Neural progenitor cell (in vitro differentiated cells): ENCODE measurements at regions not wholly inside any gene's neighbourhood (a gene's known extent, or its start where the extent isn't known, plus 50 kb on each side); places are given as distances from the start of the nearest gene placed in this dataset.

Experiments used
- EZH2 ChIP-seq: fragments of 200-600 bp; sonication (generic); IDR thresholded peaks from 2 replicates; pipeline ENCODE4 v1.6.1; 2017; ENCODE audit warnings: antibody characterized with exemption, mild to moderate bottlenecking, moderate library complexity
- TF ChIP-seq, protein P1 (sequence below): fragments of 200-600 bp; sonication (generic); IDR thresholded peaks from 2 replicates; pipeline ENCODE4 v1.5.1; 2017; ENCODE audit warnings: antibody characterized with exemption, mild to moderate bottlenecking

DNA sequence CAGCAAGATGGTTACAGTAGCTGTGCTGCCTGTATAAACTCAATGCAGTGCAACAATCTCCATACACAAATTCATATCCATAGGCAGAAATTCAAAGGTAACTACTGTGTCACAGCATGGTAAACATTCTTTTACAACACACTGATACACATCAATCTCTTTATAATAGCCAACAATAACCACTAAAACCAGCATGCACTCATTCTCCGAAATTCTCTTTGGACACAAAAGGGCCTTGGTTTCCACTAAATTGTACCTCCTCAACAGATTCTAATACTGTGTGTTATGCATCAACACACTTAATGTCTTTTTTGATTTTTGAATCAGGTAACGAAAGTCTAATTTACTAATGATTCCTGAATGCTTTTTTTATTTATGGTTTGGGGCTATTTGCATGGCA is 1323.7 kb downstream of the GRIK2 start:
- TF ChIP-seq, protein P1, sequence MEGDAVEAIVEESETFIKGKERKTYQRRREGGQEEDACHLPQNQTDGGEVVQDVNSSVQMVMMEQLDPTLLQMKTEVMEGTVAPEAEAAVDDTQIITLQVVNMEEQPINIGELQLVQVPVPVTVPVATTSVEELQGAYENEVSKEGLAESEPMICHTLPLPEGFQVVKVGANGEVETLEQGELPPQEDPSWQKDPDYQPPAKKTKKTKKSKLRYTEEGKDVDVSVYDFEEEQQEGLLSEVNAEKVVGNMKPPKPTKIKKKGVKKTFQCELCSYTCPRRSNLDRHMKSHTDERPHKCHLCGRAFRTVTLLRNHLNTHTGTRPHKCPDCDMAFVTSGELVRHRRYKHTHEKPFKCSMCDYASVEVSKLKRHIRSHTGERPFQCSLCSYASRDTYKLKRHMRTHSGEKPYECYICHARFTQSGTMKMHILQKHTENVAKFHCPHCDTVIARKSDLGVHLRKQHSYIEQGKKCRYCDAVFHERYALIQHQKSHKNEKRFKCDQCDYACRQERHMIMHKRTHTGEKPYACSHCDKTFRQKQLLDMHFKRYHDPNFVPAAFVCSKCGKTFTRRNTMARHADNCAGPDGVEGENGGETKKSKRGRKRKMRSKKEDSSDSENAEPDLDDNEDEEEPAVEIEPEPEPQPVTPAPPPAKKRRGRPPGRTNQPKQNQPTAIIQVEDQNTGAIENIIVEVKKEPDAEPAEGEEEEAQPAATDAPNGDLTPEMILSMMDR, result no peak
- TF ChIP-seq EZH2, result no peak
